HUDEP-2 (cell line): ENCODE measurements at regions not wholly inside any gene's neighbourhood (a gene's known extent, or its start where the extent isn't known, plus 50 kb on each side); places are given as distances from the start of the nearest gene placed in this dataset.
"Not testable (repeated sequence)": the region's sequence is repeated elsewhere in the genome, so short reads cannot be mapped to it uniquely, and the experiment has no call there.

ENCODE experiments used
- DNase-seq, 76 experiments: peaks; one replicate each; lab custom pipeline; 2025; ENCODE audit not compliant: unreplicated experiment in 76 of 76; lab: John Stamatoyannopoulos, UW

DNA sequence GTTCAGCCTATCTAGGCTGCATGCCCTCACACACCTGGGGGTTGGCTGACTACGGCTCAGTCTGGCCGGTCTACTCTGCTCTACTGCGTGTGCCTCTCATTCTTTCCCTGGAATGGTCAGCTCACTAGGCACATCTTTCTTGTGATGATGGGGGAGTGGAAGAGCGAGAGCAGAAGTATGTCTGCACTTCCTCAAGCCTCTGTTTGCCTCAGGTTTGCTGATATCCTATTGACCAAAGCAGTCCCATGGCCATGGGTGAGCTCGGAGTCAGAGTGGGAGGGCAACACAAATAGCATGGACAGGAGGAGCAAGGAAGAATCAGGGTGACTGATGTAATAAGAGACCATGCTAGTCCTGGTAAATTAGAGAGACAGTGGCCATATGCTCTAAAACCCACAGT lies 167.9 kb upstream of the PRICKLE2 start:
- DNase-seq: no peak

DNA sequence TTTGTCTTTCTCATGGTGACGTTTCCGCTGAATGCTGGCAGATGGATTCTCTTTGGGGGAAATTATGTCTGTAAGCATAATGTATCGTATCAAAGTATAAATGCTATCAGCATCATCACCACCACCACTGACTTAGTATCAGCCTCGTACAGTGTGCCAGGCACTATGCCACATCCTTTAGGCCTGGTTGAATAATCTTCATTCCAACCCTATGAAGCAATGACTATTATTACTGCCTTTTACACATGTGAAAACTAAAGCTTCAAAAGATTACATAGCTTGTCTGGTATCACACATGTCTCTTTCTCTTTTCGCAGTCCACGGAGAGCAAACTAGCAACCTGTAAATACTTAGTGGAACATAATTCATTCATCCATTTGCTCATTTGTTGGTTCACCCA lies 166.7 kb upstream of the PRICKLE2 start:
- DNase-seq: no peak

DNA sequence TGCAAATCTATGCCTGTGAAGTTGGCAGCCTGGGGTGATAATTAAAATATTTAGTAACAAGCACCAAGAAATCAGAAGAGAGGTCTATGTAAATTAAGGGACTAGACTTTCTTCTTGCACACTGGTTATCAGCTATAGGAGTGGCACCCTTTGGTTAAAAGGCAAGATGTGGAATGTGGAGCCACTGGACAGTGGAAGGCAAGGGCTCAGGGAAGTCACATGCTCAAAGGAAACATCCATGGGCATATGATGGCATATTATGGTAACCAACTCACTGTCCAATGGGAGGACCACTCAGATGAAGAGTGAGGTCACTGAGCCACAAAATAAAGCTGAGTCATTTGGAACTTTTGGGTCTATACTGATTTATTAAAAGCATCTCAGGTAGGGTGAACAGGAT lies 165.6 kb upstream of the PRICKLE2 start:
- DNase-seq: no peak

DNA sequence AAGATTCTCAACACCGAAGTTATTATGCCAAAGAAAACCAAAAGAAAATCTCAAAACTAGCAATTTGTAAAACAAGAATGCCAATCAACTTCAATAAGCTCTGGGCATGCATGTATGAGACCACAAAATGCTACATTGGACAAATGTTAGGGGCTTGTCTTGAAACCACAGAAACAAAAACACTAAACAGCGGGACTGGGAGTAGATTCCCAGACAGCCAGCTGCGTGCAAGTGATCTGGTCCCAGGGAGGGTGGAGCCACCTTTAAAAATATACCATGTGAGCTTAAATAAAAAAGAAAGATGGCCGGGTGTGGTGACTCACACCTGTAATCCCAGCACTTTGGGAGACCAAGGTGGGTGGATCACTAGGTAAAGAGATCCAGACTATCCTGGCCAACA lies 163.6 kb upstream of the PRICKLE2 start:
- DNase-seq: no peak

DNA sequence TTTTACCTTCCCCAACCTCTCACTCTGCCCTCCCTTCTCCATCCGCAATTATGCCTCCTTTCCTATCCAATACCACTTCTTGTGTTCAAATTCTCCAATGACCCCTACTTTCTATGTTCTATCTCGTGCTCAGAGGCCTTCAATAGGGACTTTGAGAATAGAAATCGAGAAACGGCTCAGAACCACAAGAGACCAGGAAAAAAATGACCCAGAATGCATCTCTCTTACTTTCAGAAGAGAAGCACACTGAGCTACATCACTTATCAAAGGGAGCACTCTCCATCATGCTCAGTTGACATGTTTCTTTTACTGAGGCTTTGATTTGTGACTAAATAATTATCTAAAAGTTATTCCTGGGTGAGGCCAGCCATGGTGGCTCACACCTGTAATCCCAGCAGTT lies 162.4 kb upstream of the PRICKLE2 start:
- DNase-seq: no peak

DNA sequence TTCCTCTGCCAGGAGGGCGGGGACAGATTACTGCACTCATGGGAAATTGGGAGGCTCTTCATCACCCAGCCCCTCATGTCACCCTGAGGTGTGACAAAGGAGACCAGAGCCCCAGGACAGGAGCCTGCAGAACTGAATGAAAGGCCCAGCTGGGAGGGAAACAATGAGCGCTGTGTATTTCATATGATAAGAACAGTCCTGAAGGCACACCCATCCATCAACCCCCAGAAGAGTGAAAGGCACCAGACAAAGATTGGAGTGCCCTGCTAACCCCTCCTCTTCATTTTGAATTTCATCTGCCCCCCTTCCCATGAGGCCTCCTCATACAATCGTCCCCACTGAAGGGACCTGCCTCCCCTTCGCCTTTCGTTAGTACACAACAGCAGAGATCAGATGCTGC lies 160.0 kb upstream of the PRICKLE2 start:
- no peak for DNase-seq

DNA sequence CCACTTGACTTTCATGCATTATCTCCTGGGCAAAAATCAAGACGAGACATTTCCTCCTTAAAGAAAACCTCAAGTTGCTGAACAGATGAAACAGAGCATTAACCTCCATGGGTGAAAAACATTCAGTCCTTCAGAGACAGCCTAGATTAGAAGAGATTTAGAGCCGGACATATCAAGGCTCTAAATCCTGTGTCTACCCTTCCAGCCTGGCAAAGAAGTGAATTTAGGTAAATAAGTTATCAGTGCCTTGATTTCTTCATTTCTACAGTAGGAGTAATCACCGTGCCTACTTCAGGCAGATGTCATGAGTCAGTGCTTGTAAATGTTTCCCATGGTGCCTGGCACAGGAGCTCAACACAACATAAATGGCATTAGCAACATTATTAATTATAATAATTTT lies 159.3 kb upstream of the PRICKLE2 start:
- DNase-seq: no peak

DNA sequence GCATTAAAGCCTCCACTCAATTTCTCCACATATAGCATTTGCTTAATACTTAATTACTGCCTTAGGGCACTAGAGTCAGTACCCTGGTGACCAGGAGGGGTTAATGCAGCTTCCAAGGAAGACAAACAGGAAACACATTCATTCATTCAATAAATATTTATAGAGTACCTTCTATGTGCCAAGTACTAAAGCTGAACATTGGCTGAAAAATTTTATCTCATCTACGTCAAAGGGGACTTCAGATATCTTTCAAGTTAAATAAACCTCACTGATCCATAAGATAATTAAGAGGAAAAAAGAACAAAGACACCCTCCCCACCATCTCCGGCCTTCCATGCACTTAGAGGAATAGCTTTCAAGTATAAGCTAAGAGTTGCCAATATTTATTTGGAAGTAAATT lies 156.9 kb upstream of the PRICKLE2 start:
- no peak for DNase-seq

DNA sequence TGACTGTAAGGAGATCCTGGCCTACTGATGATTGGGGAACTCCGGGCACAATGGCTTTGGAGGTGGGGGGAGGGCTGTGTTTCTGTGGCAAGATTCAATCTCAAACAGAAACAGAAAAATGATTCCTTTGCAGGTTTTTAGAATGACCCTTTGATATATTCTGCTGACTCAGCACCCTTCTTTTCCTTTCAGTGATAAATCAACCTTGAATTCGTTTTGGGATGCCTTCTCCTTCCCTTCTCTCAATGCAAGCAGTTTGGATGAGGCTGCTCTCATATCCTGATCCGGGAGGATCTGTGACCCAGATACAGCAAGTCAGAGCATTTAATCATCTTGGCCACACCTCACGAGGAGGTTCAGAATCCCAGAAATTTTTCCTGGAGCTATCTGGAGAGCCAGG lies 156.1 kb upstream of the PRICKLE2 start:
- no peak for DNase-seq

DNA sequence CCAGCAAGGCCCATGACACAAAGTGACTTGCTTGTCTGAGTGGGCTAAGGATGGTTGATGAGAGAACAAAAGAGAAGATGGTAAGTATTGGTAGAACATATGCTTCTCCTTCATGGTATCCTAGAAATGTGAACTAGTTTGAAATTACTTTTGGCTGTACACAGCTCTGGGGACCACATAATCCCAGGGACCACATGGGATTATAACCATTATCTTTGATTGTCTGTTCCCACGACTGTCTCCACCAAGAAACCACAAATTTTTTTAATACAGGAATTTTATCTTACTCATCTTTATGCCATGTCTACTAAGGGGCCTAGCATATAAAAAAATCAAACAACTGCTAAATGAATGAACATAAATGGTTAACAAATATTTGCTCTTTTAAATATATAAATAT lies 155.3 kb upstream of the PRICKLE2 start:
- no peak for DNase-seq

DNA sequence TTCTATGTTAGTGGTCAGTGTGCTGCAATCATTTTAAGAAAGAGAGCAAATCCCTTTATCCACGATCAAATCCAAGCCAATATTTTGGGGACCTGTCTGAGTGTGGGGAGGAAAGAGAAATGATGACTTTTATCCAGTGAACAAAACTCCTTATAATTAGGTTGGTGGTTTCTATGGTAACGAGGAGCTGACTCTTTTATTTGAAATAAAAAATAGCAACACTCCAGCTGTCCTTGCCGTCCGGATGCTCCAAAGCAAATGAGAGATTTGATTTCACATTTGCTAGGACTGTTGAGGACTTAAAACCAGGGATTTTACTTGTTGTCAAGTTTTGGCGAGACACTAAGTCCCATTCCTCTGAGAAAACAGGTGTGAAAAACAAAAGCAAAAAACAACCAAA lies 154.0 kb upstream of the PRICKLE2 start:
- DNase-seq: no peak

DNA sequence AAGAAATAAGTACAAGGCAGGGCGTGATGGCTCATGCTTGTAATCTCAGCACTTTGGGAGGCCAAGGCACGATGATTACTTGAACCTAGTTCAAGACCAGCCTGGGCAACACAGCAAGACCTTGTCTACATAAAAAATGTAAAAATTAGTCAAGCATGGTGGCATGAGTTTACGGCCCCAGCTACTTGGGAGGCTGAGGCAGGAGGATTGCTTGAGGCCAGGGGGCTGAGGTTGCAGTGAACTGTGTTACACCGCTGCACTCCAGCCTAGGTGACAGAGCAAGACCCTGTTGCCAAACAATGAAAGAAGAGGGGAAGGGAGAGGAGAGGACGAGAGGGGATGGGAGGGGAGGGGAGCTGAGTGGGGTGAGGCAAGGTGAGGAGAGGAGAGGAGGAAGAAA lies 152.7 kb upstream of the PRICKLE2 start:
- no peak for DNase-seq

DNA sequence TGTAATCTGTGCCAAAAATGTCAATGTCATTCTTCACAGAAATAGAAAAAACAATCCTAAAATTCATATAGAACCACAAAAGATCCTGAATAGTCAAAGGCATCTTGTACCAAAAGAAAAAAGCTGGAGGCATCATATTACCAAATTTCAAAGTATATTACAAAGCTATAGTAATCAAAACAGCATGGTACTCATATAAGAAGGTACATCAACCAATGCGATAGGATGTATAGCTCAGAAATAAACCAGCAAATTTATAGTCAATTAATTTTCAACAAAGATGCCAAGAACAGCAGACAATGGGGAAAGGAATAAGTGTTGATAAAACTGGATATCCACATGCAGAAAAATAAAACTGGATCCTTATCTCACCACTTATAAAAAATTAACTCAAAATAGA lies 150.5 kb upstream of the PRICKLE2 start:
- DNase-seq: no peak

DNA sequence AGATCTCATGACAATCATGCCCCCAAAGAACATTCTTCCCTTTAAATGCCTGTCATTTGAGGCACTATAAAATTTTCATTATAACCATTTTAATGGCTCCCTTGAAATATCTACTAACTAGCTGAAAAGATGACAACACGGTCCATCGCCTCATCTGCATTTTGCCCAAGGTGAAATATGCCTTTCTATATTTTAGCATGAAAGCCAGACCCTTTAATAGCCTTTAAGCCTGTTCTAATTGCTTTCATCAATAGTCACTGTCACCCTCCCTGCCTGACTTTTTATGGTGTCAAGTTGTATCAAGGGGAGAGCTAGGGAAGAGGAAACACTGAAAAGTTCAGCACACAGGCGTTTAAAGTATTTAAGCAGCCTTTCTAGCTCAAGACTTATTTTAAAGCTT lies 144.1 kb upstream of the PRICKLE2 start:
- DNase-seq: no peak

DNA sequence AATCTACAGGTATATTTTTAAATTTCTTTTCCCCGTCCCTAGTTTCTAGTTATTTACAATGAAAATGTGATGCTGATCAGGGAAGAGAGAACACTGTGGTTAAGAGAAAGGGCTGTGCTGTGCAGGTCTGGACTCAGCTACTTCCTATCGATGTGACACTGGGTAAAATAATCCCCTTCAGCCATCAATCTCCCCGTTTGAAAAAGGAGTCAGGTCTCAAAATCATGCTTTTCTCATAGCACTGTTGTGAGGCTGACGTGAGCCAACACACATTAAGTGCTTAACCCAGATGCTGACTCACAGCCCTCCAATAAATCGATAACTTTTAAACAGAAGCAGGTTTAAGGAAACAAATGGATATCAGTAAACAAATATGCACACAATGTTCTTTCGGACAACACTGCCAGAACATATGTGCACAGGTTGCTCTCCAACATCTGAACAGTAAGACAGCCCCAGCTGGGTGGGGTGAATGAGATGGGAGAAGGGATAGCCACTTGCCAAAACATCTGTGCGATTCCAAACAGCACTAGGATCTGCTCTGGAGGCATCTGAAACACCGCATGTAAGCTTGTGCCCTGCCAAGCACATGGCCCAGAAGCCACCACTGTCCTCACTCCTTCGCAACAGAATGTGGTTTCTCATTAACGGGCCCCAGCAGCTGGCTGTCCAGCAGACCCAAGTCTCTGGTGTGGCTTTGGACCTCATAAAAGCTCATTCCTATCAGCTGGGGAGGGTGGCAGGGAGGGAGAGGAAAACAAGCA lies 143.2 kb upstream of the PRICKLE2 start:
- DNase-seq: no peak

DNA sequence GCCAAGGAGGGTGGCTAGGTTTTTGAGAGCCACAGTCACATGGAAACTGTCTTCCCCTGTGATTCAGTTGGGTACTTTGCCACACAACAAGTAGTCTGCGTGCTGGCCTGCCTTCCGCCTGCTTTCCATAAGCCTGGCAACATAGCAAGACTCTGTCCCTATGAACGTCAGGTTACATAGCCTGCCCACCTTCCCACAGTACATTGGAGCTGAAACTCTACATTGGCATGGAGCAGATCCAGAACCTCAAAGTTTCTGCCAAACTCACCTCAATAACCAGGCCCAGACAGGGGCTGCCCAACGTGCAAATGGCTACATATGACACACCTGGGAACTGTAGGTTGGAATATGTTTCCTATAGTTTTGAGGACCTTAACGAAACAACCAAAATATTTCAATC lies 140.6 kb upstream of the PRICKLE2 start:
- DNase-seq: no peak

DNA sequence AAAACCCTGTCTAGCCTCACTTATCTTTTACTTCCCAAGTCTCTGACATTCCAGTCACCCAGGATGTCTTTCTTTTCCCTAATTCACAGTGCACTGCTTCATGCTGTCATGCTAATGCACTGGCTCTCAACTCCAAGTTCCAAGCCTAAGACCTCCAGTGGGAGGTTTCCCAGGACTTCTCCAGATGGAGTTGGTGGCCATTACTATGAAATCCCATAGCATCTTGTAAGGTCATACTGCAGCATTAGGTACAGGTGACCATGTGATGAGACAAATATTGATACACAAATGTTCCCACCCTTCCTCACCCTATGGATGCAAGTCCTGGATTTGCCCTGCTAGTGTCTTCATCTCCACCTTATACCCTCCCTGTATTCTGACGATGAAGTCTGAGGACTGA lies 138.6 kb upstream of the PRICKLE2 start:
- DNase-seq: no peak

DNA sequence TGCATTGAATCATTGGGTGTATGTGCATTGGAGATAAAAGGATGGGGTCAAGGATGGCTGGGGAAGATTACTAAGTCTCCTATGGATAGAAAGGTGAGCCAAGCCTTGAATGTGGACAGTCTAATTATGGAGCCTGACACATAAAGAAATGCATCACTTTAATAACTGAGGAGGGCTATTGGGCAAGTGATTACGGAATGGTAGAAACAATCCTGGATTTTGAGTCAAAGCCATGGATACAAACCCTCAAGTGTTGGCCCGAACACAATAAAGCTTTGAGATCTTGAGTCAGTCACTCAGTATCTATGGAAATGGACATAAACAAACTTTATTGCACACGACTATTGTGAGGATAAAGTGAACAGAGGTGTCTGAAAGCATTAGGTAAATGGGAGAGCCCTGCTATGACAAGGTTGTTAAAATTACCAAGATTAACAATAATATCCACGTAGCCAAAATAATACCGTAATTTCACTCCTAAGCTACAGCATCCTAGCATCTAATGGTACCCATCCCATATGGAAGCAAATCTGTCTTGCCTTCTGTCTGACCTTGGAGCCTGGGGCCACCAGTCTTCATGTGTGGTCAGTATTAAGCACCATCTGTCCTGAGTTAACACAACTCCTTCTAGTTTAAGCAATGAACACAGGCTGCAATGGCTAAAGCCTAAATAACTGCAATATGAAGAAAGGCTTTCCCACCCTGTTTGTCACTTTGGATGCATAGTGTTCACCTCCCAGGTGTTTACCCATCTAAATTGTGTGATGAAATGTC lies 136.9 kb upstream of the PRICKLE2 start:
- DNase-seq: no peak

DNA sequence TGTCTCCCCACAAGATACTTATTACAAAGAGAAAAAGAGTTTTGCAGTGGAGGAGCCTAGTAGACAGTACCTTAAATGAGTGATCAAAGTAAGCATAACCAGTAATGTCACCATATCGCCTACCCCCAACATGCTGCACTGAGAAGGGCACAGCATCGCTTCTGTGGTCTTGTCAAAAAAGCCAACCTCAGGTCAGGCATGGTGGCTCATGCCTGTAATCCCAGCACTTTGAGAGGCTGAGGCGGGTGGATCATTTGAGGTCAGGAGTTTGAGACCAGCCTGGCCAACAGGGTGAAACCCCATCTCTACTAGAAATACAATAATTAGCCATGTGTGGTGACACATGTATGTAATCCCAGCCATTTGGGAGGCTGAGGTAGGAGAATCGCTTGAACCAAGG lies 135.8 kb upstream of the PRICKLE2 start:
- DNase-seq: not testable (repeated sequence)

DNA sequence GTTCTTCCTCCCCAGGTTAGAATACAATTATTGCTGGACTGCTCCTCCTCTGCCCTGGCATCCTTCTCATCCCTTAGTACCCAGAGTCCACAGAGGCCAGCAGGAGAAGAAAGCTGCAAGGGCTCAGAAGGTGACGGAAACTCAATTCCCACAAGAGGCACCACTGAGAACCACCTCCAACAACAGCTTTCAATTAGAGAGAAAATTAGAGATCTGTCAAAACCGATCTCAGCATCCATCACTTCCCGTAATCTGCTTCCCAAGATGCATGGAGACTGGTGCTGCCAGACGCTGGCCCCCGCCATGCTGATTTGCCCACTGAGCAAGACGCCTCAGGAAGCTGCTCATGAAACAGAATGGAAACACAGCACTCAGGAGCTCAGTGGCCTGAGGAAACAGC lies 135.0 kb upstream of the PRICKLE2 start:
- DNase-seq: no peak

DNA sequence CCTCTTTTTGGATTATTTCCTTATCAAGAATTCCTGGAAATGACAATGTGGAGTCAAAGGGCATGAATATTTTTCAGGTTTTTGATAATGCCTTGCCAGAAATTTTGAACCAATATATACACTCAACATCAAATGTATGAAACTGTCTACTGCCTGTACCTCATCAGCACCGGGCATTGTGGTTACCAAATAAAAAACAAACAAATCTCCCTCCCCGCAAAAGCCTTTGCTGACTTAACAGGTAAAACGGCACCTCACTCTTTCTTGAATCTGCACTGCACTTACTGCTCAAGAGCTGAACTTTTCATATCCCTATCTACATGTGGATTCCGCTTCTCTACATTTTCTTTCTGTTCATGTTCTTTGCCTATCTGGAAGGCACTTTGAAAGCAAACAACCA lies 134.5 kb upstream of the PRICKLE2 start:
- no peak for DNase-seq

DNA sequence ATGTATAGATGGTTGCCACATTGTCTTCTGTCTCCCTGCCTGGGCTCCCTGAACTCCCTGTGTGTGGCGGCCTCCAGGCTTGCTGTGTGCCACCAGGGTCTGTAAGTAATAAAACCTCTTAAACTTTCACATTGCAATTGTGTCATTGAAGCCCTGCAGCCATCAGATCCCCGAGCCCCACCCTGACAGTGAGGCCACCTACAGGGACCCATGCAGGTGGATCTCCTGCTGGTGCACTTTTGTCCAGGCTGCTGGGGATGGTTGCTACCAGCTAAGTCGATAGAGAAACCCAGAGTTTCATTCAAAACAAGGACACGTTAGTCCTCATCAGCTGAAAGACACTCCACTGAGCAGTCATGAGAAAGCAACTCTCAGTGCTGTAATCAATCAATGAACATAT lies 133.6 kb upstream of the PRICKLE2 start:
- no peak for DNase-seq
